Small intestine (tissue), 7 donors: ENCODE measurements at regions not wholly inside any gene's neighbourhood (a gene's known extent, or its start where the extent isn't known, plus 50 kb on each side); places are given as distances from the start of the nearest gene placed in this dataset.
"Not testable (repeated sequence)": the region's sequence is repeated elsewhere in the genome, so short reads cannot be mapped to it uniquely, and the experiment has no call there.

Experiments
- DNase-seq, 2 donors: peaks; one replicate each; pipeline versions ENCODE4 v3.0.0 to v3.0.0-alpha.2; 2013
- FAIRE-seq: peaks from 2 replicates; lab custom pipeline; 2012; peaks lifted over from hg19 to GRCh38; lab: Jason Lieb, UNC
- H3K27ac ChIP-seq, 3 donors: one replicate each; pipeline ENCODE4 v1.5.1; 2013; ENCODE audit warnings: low read length in 2 of 3, mild to moderate bottlenecking in 2 of 3, control low read depth in 1 of 3, inconsistent platforms in 1 of 3, low read depth in 1 of 3, moderate library complexity in 1 of 3
- H3K27me3 ChIP-seq, 3 donors: one replicate each; pipeline ENCODE4 v1.6.1; 2013; ENCODE audit warnings: low read length in 3 of 3, inconsistent platforms in 1 of 3; ENCODE audit not compliant: control insufficient read depth in 3 of 3, insufficient read depth in 3 of 3
- H3K36me3 ChIP-seq, 3 donors: one replicate each; pipeline ENCODE4 v1.6.1; 2013; ENCODE audit warnings: low read length in 3 of 3, inconsistent platforms in 1 of 3, low read depth in 1 of 3, mild to moderate bottlenecking in 1 of 3, moderate library complexity in 1 of 3; ENCODE audit not compliant: control insufficient read depth in 3 of 3, insufficient read depth in 2 of 3
- H3K4me1 ChIP-seq, 3 donors: one replicate each; pipeline ENCODE4 v1.6.1; 2013; ENCODE audit warnings: low read length in 2 of 3, inconsistent platforms in 1 of 3, low read depth in 1 of 3, mild to moderate bottlenecking in 1 of 3, moderate library complexity in 1 of 3; ENCODE audit not compliant: control insufficient read depth in 3 of 3, insufficient read depth in 2 of 3
- H3K4me3 ChIP-seq, 3 donors: one replicate each; pipeline ENCODE4 v1.5.1; 2013; ENCODE audit warnings: low read length in 3 of 3, control low read depth in 1 of 3, inconsistent platforms in 1 of 3, low read depth in 1 of 3, mild to moderate bottlenecking in 1 of 3, moderate library complexity in 1 of 3
- H3K9me3 ChIP-seq, 2 donors: one replicate each; pipeline ENCODE4 v1.6.1; 2013; ENCODE audit warnings: low read depth in 1 of 2, low read length in 1 of 2; ENCODE audit not compliant: control insufficient read depth in 2 of 2, insufficient read depth in 1 of 2
- WGBS, 3 donors: extraction: QIAGEN DNeasy Blood & Tissue Kit; methylation state at CpG; one replicate each; pipeline ENCODE4 v1.1.7; 2013; 5-methylcytosine and 5-hydroxymethylcytosine counted together
- donor health status: healthy with polysubstance abuse.
- donor health status: control.
- donor health status: control.
- donor health status: Bipolar disorder and iron deficiency.
- donor health status: healthy.

DNA sequence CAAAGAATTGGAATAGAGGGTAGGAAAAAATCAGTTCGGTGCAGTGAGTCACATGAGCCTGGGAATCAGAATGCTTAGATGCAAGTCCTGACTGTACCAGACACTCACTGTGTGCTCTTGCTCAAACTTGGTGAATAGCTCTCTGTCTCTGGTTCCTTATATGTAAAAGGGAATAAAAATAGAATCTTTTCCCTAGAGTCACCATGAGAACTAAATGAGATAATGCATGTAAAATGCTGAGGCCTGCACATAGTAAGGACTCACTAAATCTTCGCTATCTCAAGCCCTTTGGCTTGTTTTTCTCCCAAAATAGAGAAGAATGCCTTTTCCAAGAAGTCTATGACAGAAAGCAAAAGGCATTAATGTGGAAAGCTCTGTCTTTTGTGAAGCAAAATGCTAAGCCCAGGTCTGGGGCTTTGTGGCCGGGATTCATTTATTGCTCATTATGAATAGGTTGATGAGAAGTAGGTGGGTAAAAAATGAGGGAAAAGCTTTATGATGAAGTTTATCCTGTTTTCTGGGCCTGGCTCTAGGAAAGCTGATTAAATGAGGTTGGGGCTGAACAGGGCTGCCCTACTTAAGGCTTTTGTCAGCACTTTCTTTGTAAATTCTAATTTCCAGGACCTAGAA, 483.3 kb downstream of the DMAC1 start:
- FAIRE-seq (no peak), DNase-seq (no peak)
- no peaks in the 10 kb centered on the region for H3K27me3 ChIP-seq
- H3K27ac ChIP-seq, result no peak overlapping the region
- no peaks in the 10 kb centered on the region for H3K36me3 ChIP-seq
- no peak overlapping the region for H3K4me3 ChIP-seq
- 68 to 77% (median 76%) methylated on average over 3 of the region's 3 CpGs for WGBS, 3 donors
- H3K9me3 ChIP-seq, result peaks cover 0 to 18% of the 10 kb centered on the region in 2 donors
- no peaks in the 10 kb centered on the region for H3K4me1 ChIP-seq

DNA sequence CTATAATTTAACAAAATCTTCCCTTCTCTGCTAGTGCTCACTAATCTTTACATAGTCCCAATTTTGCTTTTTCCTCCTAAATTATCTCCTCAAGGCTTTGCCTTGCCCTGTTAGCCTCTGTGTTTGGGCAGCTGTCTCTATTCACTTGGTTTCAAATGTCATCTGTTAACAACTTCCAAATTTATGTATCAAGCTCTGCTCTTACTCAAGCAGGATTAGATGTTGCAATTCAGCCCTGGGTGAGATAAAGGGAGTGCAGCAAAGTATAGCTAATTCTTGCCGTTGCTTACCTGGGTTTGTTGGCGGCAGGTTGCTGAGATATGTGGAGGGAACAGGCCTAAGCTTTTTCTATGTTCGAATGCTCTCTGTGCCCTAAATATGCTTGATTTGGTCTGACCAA, 483.8 kb downstream of the DMAC1 start:
- FAIRE-seq (no peak), DNase-seq (no peak)
- 71 to 79% (median 77%) methylated on average over 3 of the region's 3 CpGs for WGBS, 3 donors
- H3K36me3 ChIP-seq, result no peaks in the 10 kb centered on the region
- no peak overlapping the region for H3K4me3 ChIP-seq
- peaks cover 0 to 18% of the 10 kb centered on the region in 2 donors for H3K9me3 ChIP-seq
- H3K27me3 ChIP-seq, result no peaks in the 10 kb centered on the region
- no peaks in the 10 kb centered on the region for H3K4me1 ChIP-seq
- no peak overlapping the region for H3K27ac ChIP-seq

DNA sequence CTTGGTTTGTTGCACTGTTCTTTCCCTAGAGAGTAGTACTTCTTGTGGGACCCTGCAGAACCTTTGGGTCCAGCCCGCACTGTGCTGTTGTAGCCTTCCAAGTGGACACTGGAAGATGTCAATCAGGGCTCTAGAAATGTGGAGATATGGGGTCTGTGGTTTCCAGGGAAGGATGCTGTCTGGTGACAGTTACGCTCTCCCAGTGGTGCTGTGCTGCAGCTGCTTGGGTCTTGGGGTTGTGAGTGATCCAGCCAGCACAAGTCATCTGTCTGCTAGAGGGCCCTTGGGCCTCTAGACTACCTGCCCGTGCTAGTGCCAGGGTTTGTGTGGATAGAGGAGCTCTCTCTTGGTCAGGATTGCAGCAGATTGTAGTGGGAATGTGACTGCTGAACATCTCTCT, 484.5 kb downstream of the DMAC1 start:
- H3K4me3 ChIP-seq, result no peak overlapping the region
- H3K4me1 ChIP-seq, result no peaks in the 10 kb centered on the region
- no peak for DNase-seq
- H3K27me3 ChIP-seq, result no peaks in the 10 kb centered on the region
- WGBS, 3 donors, result 87 to 91% (median 87%) methylated on average over 3 of the region's 3 CpGs
- FAIRE-seq, result no peak
- no peaks in the 10 kb centered on the region for H3K36me3 ChIP-seq
- H3K9me3 ChIP-seq, result peaks cover 0 to 22% of the 10 kb centered on the region in 2 donors
- H3K27ac ChIP-seq, result no peak overlapping the region

DNA sequence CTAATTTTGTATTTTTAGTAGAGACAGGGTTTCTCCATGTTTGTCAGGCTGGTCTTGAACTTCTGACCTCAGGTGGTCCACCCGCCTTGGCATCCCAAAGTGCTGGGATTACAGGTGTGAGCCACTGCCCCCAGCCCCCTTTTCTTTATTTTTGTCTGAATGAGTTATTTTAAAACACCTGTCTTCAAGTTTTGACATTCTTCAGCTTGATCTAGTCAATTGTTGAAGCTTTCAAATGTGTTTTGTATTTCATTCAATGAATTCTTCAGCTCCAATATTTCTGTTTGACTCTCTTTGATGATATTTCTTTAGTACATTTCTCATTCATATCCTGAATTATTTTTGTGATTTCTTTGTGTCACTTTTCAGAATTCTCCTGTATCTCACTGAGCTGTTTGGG, 486.2 kb downstream of the DMAC1 start:
- H3K9me3 ChIP-seq, result peaks cover 0 to 32% of the 10 kb centered on the region in 2 donors
- FAIRE-seq, result no peak
- WGBS, 3 donors, result 78 to 96% (median 90%) methylated on average over 1 of the region's 1 CpG

DNA sequence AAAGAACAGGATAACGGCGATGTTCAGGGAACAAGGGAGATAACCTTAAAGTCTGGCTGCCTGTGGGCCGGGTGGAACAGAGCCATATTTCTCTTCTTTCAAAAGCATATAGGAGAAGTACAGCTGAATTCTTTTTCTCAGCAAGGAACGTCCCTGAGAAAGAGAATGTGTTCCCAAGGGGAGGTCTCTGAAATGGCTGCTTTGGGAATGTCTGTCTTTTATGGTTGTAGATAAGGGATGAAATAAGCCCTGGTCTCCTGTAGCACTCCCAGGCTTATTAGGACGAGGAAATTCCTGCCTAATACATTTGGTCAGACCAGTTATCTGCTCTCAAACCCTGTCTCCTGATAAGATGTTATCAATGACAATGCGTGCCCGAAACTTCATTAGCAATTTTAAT, 490.5 kb downstream of the DMAC1 start:
- not testable (repeated sequence) for FAIRE-seq, H3K4me3 ChIP-seq, H3K27ac ChIP-seq, H3K4me1 ChIP-seq, H3K27me3 ChIP-seq, H3K36me3 ChIP-seq, DNase-seq
- 81 to 89% (median 82%) methylated on average over 7 of the region's 7 CpGs for WGBS, 3 donors
- peaks cover 0 to 19% of the 10 kb centered on the region in 2 donors for H3K9me3 ChIP-seq

More for the DNA sequence above, 486.2 kb downstream of the DMAC1 start:
- Histone ChIP-seq H3K36me3 (no peaks in the 10 kb centered on the region), H3K27ac (no peak overlapping the region), H3K4me1 (no peaks in the 10 kb centered on the region), H3K4me3 (no peak overlapping the region), H3K27me3 (no peaks in the 10 kb centered on the region)
- no peak for DNase-seq

DNA sequence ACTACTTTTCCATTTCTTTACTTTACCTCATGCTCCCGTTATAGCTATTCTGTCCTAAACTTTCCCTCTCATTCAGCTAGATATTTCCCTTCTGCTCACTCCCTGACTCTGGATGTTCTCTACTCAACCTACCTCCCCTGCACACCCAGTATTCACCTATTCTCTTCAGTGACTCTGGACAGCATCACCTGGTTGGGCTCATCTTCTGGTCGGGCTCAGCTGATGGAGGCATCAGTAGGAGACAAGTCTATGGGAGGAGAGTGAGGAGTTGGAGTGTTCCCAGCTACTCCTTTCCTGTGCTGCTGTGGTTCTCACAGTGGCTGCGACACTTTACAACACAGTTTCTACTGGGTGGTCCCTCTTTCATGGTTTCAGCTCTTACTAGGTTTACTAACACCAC, 493.9 kb downstream of the DMAC1 start:
- H3K27me3 ChIP-seq, result no peaks in the 10 kb centered on the region
- 80 to 84% (median 81%) methylated on average over 3 of the region's 3 CpGs for WGBS, 3 donors
- H3K27ac ChIP-seq, result no peak overlapping the region
- no peak overlapping the region for H3K4me3 ChIP-seq
- no peaks in the 10 kb centered on the region for H3K4me1 ChIP-seq
- no peak for DNase-seq
- no peak for FAIRE-seq
- no peaks in the 10 kb centered on the region for H3K36me3 ChIP-seq
- peaks cover 0 to 14% of the 10 kb centered on the region in 2 donors for H3K9me3 ChIP-seq

DNA sequence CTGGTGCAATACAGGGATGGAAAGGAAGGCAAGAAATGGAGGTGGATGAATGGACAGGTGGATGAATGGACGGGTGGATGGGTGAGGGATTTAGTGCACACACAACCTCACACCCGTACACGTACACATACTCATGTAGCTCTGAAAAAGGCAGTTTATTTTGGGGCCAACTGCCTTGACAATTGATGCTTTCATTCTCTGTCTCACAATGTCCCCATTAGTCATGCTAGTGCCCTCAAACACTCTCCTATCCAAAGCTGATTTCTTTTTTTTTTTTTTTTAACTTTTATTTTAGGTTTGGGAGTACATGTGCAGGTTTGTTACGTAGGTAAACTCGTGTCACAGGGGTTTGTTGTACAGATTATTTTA, 495.0 kb downstream of the DMAC1 start:
- H3K9me3 ChIP-seq, result peaks cover 0 to 10% of the 10 kb centered on the region in 2 donors
- FAIRE-seq, result no peak
- H3K36me3 ChIP-seq, result no peaks in the 10 kb centered on the region
- no peak for DNase-seq
- no peaks in the 10 kb centered on the region for H3K27me3 ChIP-seq
- no peak overlapping the region for H3K27ac ChIP-seq
- H3K4me3 ChIP-seq, result no peak overlapping the region
- H3K4me1 ChIP-seq, result no peaks in the 10 kb centered on the region
- WGBS, 3 donors, result 71 to 78% (median 72%) methylated on average over 5 of the region's 5 CpGs

DNA sequence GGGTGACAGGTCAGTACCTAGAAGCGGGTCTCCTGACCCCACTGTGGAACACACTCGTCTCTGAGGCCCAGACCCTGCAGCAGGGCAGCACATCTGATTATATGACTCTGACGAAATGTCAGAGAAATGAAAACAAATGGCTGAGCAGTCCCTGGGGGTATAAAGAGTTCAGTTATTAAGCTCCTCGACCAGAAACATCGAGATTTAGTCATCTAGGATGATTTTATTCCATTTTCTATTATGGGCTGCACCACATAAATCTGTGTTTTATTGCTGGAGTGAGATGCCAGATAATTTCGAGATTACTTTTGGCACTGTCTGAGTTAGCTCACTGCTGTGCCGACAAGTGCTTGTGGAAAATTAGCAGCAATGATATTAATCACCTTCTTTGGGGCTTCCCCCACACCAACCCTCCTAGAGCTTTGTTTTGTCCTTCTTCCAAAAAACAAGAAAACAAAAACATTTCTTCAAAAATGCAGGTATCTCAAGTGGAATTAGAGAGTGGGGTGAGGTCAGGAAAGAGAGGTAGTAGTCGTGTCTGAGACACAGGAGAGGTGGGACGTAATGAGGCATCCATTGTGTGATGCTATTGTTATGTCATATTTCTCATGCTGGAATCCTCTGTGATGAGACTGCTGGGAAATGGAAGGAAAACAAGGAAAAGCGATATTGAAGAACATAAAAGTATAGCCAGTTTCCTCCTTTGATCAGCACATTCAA, 495.5 kb downstream of the DMAC1 start:
- no peak for FAIRE-seq

More for the DNA sequence above, 495.5 kb downstream of the DMAC1 start:
- H3K4me1 ChIP-seq, result no peaks in the 10 kb centered on the region
- H3K36me3 ChIP-seq, result no peaks in the 10 kb centered on the region
- WGBS, 3 donors, result 54 to 66% (median 63%) methylated on average over 10 of the region's 10 CpGs
- H3K27me3 ChIP-seq, result no peaks in the 10 kb centered on the region
- DNase-seq, result no peak
- no peak overlapping the region for H3K27ac ChIP-seq
- H3K9me3 ChIP-seq, result peaks cover 0 to 5% of the 10 kb centered on the region in 2 donors
- H3K4me3 ChIP-seq, result no peak overlapping the region
